NT2/D1 (cell line): ENCODE measurements at regions not wholly inside any gene's neighbourhood (a gene's known extent, or its start where the extent isn't known, plus 50 kb on each side); places are given as distances from the start of the nearest gene placed in this dataset.

Experiments
- YY1 ChIP-seq: IDR thresholded peaks from 2 replicates; pipeline ENCODE4 v1.6.1; 2011; ENCODE audit not compliant: insufficient read length, insufficient read depth
- ZNF274 ChIP-seq: IDR thresholded peaks from 2 replicates; pipeline ENCODE4 v1.6.1; 2011; ENCODE audit warnings: mild to moderate bottlenecking, low read depth, low read length

- TF ChIP-seq ZNF274, result no peak
- TF ChIP-seq YY1, result no peak
Measured at GRCh38 chr20:52473186-52473585, 281.6 kb upstream of the ZFP64 start.
